ENCODE measurements at regions not wholly inside any gene's neighbourhood (a gene's known extent, or its start where the extent isn't known, plus 50 kb on each side); places are given as distances from the start of the nearest gene placed in this dataset.

DNA sequence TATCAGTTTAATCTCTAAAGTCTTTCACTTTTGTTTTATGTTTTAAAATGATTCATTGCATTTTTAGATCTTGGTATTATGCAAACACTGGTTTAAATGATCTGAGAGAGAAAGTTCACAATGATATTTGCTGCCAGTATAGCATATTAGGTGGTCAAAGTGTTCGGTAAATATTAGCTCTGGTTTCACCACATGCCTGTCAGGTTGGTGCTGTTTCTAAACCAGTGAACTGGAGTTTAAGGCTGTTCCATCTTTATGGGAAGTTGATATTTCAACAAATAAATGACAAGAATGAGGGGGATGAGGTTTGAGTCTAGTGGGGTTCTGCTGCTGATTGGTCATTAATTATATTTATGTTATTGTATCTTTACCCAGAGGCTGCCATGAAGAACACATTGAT, 436.4 kb downstream of the DCDC2C start:
- H2AFZ ChIP-seq (ENCODE audit: low read depth, low read length, poor library complexity, severe bottlenecking): no peak overlapping the region
- H3K79me2 ChIP-seq (ENCODE audit: insufficient read depth, low read length): no peaks in the 10 kb centered on the region
- no peak for DNase-seq (ENCODE audit: low read depth, low spot score)
- no peak overlapping the region for H3K9ac ChIP-seq (ENCODE audit: low read length)
- H3K36me3 ChIP-seq (ENCODE audit: control insufficient read depth in 1 of 2, insufficient read depth in 2 of 2, low read length in 2 of 2): no peaks in the 10 kb centered on the region
- no peaks in the 10 kb centered on the region for H4K20me1 ChIP-seq (ENCODE audit: insufficient read depth)
- BruUV-seq (replicated peaks): no TSS peak
- no peak overlapping the region for H3K27ac ChIP-seq (ENCODE audit: low read depth, low read length)
- no peak overlapping the region for H3K4me3 ChIP-seq (replicated peaks in 1 of 2; ENCODE audit: low read depth in 1 of 2, low read length in 2 of 2)
- intact Hi-C loops (cut with micrococcal nuclease): no loop called here
- ATAC-seq: no peak
- H3K9me3 ChIP-seq (ENCODE audit: control insufficient read depth in 1 of 2, insufficient read depth in 1 of 2, low read depth in 1 of 2, low read length in 2 of 2): peaks cover 0 to 14% of the 10 kb centered on the region in 2 experiments; a peak in 2 of 4 replicates
- ChIA-PET POLR2A (no interaction called here), RAD21 (ENCODE audit: low non-redundant PET in 1 of 2, low total read pairs in 2 of 2, uncharacterized antibody in 2 of 2, unreplicated experiment in 2 of 2) (no interaction called here), CTCF (no interaction called here)
- TF ChIP-seq EGR1 (IDR thresholded peaks at IDR 0.05; ENCODE audit: low read depth) (no peak), FOSL1 (IDR thresholded peaks at IDR 0.05; ENCODE audit: low read depth) (no peak), POLR2A (IDR thresholded peaks at IDR 0.05; ENCODE audit: borderline replicate concordance, extremely low read depth, insufficient read depth, insufficient read length) (no peak), ATF3 (IDR thresholded peaks at IDR 0.05) (no peak), SP1 (IDR thresholded peaks at IDR 0.05; ENCODE audit: low read depth) (no peak), EZH2 (IDR thresholded peaks at IDR 0.05) (no peak), ELF1 (IDR thresholded peaks at IDR 0.05; ENCODE audit: borderline replicate concordance, low read depth) (no peak), CBX3 (IDR thresholded peaks at IDR 0.05; ENCODE audit: low read depth) (no peak)
- no peaks in the 10 kb centered on the region for H3K9me2 ChIP-seq (ENCODE audit: insufficient read depth)
- no peaks in the 10 kb centered on the region for H3K27me3 ChIP-seq (ENCODE audit: insufficient read depth, low read length)
- no peak overlapping the region for H3K4me2 ChIP-seq (ENCODE audit: low read length)
- H3K4me1 ChIP-seq (ENCODE audit: control insufficient read depth in 1 of 2, insufficient read depth in 2 of 2, low read length in 2 of 2): no peaks in the 10 kb centered on the region

DNA sequence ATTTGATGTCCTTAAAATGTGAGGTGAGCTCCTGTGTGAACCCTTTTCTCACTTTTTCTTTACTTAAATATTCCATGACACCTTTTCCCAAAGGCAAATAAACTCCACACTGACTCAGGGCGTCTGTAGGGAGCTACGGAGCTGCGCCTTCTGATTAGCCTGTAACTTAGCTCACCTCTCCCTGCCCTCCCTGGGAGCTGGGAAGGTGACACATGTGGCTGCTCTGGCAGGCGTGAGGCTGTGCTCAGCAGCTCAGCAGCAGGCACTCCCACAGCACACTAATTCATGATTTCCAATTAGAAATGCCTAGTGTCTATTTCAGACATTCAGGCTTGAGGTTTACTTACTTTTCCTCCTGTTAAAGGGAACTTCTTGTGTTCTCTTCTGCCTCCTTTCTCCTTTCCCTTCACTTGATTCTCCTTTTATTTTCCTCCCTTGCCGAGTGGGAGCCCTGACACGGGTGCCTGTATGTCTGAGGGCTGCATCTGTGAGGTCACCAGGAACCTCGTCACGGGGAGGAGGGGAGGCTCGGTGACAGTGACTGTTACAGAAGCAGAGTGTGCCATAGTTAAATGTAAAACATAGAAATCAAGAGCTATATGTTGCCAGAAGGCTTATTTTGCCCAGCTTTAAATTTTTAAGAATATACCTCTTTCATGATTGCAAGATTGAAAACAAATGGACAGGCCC, 437.1 kb downstream of the DCDC2C start:
- Histone ChIP-seq H3K4me2 (ENCODE audit: low read length) (no peak overlapping the region), H2AFZ (ENCODE audit: low read depth, low read length, poor library complexity, severe bottlenecking) (no peak overlapping the region), H3K4me3 (replicated peaks in 1 of 2; ENCODE audit: low read depth in 1 of 2, low read length in 2 of 2) (no peak overlapping the region), H3K27ac (ENCODE audit: low read depth, low read length) (no peak overlapping the region), H4K20me1 (ENCODE audit: insufficient read depth) (no peaks in the 10 kb centered on the region), H3K36me3 (ENCODE audit: control insufficient read depth in 1 of 2, insufficient read depth in 2 of 2, low read length in 2 of 2) (no peaks in the 10 kb centered on the region), H3K9ac (ENCODE audit: low read length) (no peak overlapping the region), H3K79me2 (ENCODE audit: insufficient read depth, low read length) (no peaks in the 10 kb centered on the region), H3K27me3 (ENCODE audit: insufficient read depth, low read length) (no peaks in the 10 kb centered on the region), H3K9me2 (ENCODE audit: insufficient read depth) (no peaks in the 10 kb centered on the region), H3K4me1 (ENCODE audit: control insufficient read depth in 1 of 2, insufficient read depth in 2 of 2, low read length in 2 of 2) (no peaks in the 10 kb centered on the region), H3K9me3 (ENCODE audit: control insufficient read depth in 1 of 2, insufficient read depth in 1 of 2, low read depth in 1 of 2, low read length in 2 of 2) (peaks cover 0 to 9% of the 10 kb centered on the region in 2 experiments; a peak in 2 of 4 replicates)
- ChIA-PET POLR2A (no interaction called here), CTCF (no interaction called here), RAD21 (ENCODE audit: low non-redundant PET in 1 of 2, low total read pairs in 2 of 2, uncharacterized antibody in 2 of 2, unreplicated experiment in 2 of 2) (no interaction called here)
- intact Hi-C loops (cut with micrococcal nuclease): no loop called here
- TF ChIP-seq EZH2phosphoT487 (IDR thresholded peaks at IDR 0.05; ENCODE audit: borderline replicate concordance) (no peak), RAD21 (IDR thresholded peaks at IDR 0.05; ENCODE audit: low read depth) (no peak), EZH2 (IDR thresholded peaks at IDR 0.05) (no peak), ELF1 (IDR thresholded peaks at IDR 0.05; ENCODE audit: borderline replicate concordance, low read depth) (no peak), REST (IDR thresholded peaks at IDR 0.05; ENCODE audit: low read depth) (no peak), EGR1 (IDR thresholded peaks at IDR 0.05; ENCODE audit: low read depth) (no peak), SIN3A (IDR thresholded peaks at IDR 0.05; ENCODE audit: low read depth) (no peak), POLR2AphosphoS5 (IDR thresholded peaks at IDR 0.05; ENCODE audit: low read depth, low read length) (no peak), ZNF274 (IDR thresholded peaks at IDR 0.05; ENCODE audit: low read depth, low read length) (no peak), ATF3 (IDR thresholded peaks at IDR 0.05) (no peak), YY1 (IDR thresholded peaks at IDR 0.05; ENCODE audit: extremely low read depth, insufficient replicate concordance, low read depth, low read length) (no peak)
- ATAC-seq: no peak
- no TSS peak for BruUV-seq (replicated peaks)
- no peak for DNase-seq (ENCODE audit: low read depth, low spot score)
